ENCODE measurements at regions not wholly inside any gene's neighbourhood (a gene's known extent, or its start where the extent isn't known, plus 50 kb on each side); places are given as distances from the start of the nearest gene placed in this dataset.

DNA sequence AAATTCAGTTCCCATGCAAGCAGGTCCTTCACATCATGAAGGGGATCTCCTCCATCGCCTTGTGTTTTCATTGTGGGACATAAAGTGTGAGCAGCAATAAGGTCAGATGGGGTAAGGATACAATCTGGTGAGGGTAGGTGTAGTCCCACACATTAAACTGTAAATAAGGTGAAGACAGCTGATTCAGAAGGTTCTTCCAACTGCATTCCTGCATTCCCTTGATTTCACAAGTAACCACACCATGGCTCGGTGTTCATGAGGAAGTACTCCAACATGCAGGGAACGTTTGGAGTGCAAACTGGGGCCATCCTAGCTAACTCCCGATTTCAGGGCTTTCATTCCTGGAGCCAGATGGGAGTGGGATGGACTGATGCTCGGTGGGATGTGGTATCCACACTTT is 680.7 kb upstream of the TSPY4 start:
- DNase-seq (ENCODE audit: low read depth), result no peak

GRCh38 chrY:8659721-8660120 is 677.5 kb upstream of the TSPY4 start:
- no peak for DNase-seq (ENCODE audit: low read depth)

DNA sequence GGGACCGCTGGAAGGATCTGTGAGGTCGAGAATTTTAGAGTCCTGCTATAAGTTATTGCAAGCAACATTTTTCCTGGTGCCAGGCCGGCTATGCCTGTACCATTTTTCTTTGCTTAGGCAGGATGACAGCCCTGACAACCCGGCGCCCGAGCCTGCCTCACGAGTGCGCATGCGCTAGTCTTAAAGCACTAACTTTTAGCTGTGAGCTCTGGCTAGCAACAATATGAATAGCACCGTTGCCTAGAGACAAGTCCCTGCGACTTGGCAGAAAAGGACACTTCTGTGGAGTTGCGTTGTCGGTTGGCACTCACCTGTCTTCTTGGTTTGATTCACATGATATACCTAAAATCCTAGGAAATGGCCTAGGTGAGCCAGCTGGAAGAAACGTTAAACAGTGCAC is 663.4 kb upstream of the TSPY4 start:
- no peak for DNase-seq (ENCODE audit: low read depth)

DNA sequence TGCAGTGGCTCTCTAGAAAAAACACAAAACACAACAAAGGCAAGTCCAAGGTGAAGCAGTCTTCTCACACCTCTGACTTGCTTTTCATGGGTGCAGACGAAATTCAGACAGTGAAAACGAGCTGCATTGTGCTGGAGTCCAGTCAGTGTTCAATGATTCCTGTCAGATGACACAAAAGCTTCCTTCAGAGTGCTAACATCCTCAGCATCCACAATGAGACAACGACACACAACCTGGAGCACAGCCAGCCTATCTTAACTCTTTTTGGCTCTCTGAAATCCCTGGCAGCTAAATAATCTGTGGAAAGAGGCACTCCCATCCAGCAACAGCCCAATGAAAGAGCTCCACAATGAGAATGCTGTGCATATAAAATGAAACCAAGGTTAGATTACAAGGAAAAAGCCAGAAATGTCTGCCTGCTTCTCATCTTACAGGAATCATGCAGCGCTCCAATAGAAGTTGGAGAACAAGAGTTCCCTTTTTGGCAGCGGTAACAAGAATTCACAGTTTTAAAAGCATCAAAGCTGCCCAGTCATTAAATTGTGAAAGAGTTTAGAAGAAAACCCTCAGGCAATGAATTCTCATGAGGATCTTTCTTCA is 659.8 kb upstream of the TSPY4 start:
- DNase-seq (ENCODE audit: low read depth), result no peak

- DNase-seq (ENCODE audit: low read depth), result no peak
Observed at GRCh38 chrY:8687154-8687553, 650.1 kb upstream of the TSPY4 start.

DNA sequence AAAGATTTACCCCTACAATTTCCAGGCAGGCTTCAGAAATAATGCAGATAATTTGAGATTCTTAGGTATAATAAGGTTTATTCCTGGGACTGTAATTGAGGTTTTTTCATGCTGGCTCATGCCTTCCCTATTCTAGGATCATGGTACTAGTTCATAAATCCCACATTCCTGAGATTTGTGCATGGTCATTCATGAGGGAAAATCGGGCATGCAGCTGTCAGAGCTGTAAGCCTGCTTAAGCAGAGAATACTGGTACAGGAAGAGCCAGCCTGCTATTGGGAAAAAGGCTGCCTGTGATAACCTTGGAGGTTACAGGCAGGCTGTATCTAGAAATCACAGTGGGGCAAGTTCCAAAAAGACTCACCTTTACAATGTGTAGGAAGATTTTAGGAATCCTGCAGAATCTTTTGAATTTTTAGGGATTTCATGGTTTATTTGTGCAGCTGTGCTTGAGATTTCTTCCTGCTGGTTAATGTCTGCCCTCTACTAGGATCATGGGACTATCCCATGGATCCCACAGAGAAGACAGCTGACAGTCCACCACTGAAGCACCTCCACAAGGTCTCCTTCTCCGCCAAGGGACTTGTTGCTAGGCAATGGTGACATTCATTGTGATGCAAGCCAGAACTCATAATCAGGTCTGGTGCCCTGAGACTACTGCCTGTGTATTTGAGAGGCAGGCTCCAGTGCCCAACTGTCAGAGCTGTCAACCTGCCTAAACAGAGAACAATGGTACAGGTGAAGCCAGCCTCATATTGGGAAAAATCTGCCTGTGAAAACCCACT is 646.2 kb upstream of the TSPY4 start:
- DNase-seq (ENCODE audit: low read depth), result no peak

GRCh38 chrY:8698571-8698970 is 638.7 kb upstream of the TSPY4 start:
- DNase-seq (ENCODE audit: low read depth), result no peak

DNA sequence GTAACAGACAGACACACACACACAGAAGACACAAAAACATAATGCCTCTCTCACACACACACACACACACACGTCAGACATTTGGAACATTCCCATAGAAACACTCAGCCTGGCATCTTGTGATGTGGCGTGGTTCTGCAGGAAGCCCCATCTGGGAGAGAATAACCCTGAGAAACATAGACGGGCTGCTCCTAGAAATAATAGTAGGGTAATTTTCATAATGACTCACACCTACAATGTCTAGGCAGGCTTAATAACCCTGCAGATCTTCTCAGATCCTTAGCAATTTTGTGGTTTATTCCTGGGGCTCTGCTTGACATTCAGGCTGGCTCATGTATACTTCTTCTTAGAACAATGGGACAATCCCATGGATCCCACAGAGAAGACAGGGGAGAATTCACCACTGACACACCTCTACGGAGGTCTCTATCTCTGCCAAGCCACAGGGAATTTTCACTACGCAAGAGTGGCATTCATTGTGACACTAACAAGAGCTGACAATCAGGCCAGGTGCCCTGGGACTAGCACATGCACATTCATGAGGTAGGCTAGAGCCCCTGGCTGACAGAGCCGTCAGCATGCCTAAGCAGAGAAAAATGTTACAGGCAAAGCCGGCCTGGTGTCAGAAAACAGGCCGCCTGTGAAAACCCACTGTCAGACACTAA is 631.5 kb upstream of the TSPY4 start:
- DNase-seq (ENCODE audit: low read depth), result peak; percentile 3

- DNase-seq (ENCODE audit: low read depth), result no peak
Observed at GRCh38 chrY:8712296-8712695, 625.0 kb upstream of the TSPY4 start.

- DNase-seq (ENCODE audit: low read depth), result no peak
Observed at GRCh38 chrY:8715226-8715625, 622.0 kb upstream of the TSPY4 start.

GRCh38 chrY:8726616-8727015 is 610.6 kb upstream of the TSPY4 start:
- DNase-seq (ENCODE audit: low read depth), result peak; percentile 11

DNA sequence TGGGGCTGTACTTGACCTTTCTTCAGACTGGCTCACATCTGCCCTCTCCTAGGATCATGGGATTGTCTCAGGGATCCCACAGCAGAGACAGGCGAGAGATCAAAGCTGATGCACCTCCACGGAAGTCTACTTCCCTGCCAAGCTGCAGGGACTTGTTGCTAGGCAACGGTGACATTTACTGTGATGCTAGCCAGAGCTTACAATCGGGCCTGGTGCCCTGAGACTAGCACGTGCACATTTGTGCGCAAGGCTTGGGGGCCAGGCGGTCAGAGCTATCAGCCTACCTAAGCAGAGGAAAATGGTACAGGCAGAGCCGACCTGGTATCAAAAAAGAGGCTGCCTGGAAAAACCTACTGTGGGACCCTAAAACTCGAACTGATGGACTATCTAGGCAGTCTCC is 607.3 kb upstream of the TSPY4 start:
- no peak for DNase-seq (ENCODE audit: low read depth)

DNA sequence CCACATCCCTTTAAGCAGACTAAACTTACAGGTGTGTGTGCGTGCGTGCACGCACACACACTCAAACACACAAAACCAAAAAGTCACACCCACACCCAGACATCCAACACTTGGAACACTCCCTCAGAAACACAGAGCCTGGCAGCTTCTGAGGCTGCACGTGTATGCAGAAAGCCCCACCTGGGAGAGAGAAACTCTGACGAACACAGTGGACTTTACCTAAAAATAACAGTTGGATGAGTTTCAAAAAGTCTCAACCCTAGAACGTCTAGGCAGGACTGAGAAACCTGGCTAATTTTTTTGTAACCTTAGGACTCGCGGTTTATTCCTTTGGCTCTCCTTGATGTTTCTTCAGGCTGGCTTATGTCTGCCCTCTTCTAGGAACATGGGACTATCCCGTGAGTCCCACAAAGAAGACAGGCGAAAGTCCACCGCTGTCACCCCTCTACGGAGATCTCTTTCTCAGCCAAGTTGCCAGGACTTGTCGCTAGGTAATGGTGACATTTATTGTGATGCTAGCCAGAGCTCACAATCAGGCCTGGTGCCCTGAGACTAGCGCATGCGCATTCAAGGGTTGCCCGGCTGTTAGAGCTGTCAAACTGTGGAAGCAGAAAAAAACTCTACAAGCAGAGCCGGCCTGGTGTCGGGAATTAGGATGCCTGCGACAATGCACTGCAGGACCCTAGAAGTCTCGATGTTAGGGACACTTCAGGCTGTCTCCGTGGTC is 595.8 kb upstream of the TSPY4 start:
- no peak for DNase-seq (ENCODE audit: low read depth)

DNA sequence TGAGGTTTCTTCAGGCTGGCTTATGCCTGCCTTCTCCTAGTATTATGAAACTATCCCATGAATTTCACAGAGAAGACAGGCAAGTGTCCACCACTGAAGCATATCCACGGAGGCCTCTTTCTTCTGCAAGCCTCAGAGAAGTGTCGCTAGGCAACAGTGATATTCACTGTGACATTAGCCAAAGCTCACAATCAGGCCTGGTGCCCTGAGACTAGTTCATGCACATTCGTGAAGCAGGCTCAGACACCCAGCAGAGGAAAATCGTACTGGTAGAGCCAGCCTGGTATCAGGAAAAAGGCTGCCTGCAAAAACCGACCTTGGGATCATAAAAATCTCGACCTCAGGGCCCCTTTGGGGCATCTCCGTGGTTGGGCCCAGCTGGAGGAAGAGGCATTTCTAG is 573.1 kb upstream of the TSPY4 start:
- no peak for DNase-seq (ENCODE audit: low read depth)

GRCh38 chrY:8781184-8781890 is 555.9 kb upstream of the TSPY4 start:
- no peak for DNase-seq (ENCODE audit: low read depth)

- DNase-seq (ENCODE audit: low read depth), result no peak
Observed at GRCh38 chrY:8794561-8794960, 542.7 kb upstream of the TSPY4 start.

- no peak for DNase-seq (ENCODE audit: low read depth)
Observed at GRCh38 chrY:8804317-8804716, 532.9 kb upstream of the TSPY4 start.

DNA sequence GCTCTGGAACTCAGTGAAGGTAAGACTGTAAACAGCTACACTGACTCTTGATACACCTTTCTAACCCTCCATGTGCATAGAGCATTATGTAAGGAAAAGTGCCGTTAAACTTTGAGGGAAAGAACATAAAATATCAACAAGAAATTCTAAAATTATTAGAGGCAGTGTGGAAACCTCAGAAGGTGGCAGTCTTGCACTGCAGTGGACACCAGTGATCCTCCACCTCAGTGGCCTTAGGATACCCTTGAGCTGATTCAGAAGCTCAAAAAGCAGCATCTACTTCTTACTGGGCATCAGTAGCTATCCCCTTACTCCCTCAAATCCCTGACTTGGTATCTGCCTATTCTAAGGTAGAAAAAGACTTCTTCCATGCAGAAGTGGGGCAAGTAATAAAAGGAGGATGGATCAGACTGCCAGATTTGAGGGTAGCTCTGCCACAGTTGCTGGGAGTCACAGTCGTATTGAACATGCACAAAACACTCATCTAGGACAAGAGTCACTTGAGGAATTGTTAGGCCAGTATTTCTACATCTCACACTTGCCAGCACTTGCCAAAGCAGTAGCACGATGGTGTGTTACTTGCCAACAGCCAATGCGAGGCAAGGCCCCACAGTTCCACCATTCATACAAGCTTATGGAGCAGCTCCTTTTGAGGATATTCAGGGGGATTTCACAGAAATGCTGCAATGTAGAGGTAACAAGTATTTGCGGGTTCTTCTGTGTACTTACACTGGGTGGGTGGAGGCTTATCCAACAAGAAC is 529.4 kb upstream of the TSPY4 start:
- DNase-seq (ENCODE audit: low read depth), result no peak

DNA sequence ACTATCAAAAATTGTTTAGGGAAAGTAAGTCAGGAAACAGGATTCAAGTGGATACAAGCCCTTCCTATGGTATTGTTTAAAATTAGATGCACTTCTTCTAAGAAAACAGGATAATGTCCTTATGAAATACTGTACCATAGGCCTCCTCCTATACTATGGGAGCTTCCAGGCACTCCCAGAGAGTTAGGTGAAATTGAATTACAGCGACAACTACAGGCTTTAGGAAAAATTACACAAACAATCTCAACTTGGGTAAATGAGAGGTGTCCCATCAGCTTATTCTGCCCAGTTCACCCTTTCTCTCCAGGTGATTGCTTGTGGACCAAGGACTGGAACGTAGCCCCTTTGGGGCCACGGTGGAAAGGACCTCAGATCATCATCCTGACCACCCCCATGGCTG is 528.7 kb upstream of the TSPY4 start:
- DNase-seq (ENCODE audit: low read depth), result no peak

DNA sequence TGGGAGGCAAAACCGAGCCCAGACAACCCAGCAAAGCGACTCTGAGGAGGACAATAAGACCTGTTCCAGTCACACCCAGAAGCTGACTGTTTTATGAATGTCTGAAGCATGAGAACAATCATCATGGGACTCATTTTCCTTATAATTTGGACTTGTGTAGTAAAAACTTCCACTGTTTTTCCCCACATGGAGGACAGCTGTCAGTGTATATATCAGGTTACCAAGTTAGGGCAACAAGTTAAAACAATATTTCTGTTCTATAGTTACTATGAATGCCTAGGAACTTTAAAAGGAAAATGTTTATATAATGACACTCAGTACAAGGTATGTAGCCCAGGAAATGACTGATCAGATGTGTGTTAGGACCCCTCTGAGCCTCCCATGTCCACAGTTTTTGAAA is 528.2 kb upstream of the TSPY4 start:
- DNase-seq (ENCODE audit: low read depth), result no peak

DNA sequence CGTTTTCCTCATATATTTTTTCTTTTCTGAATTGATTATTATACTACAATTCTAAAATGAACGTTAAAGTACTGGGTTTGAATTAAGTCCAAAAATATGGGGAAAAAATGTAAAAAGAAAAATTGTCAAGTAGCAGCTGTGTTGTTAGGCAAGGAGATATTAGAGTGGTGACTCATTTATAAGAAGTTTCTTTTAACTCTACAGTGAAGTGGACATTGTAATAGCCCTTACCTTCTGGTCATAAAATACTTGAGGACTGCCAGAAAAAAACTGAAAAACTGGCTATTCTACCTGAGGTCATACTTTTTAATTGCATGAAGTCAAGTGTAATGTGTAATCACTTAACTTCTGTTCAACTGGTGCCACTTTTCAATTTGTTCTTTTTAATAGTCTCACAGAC is 523.1 kb upstream of the TSPY4 start:
- DNase-seq (ENCODE audit: low read depth), result no peak

Data from HT1080 (cell line).